CD4-positive, alpha-beta T cell treated with Interleukin-15 for 1 hour (primary cell): ENCODE measurements at regions not wholly inside any gene's neighbourhood (a gene's known extent, or its start where the extent isn't known, plus 50 kb on each side); places are given as distances from the start of the nearest gene placed in this dataset.
"Not testable (repeated sequence)": the region's sequence is repeated elsewhere in the genome, so short reads cannot be mapped to it uniquely, and the experiment has no call there.

Experiments used
- DNase-seq: peaks from one replicate; pipeline ENCODE4 v3.0.0-alpha.2; 2020

DNA sequence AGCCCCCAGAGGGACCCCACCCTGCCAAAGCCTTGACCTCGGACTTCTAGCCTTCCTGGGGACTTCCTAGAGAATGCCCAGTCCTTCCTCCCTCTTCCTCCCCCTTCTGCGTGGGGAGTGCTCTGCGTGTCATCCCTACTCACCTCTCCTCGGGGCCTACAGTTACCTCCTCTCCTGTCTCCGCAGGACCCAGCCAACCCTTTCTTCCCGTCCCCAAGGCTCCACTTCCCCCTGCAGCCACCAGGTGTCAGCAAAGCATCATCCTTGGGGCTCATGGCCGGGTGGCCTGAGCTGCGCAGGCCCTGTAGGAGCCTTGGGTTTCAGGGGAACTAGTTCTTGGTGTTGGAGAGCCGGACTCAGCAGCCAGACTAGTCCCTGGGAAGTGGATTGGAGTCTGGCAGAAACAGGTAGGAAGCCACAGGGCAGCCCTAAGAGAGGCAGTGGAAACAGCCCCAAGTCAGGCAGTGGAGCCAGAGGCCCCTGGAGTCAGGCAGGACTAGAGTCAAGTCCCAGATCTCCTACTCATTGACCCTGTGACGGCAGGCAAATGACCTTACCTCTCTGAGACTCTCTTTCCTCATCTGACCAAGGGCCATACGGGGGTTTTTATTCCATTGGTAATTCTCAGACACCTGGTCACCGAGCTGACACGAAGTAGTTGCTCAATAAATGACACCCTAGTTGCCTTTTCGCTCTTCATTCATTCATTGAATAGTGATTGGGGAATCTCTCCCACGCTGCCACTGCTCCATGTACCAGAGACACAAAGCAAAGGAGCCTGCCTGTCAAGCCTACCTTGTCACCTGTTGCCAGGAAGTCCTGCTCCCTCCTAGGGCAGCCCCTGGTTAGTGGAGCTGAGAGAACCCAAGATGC lies 101.8 kb upstream of the GRK3 start:
- DNase-seq = peak; percentile 68

DNA sequence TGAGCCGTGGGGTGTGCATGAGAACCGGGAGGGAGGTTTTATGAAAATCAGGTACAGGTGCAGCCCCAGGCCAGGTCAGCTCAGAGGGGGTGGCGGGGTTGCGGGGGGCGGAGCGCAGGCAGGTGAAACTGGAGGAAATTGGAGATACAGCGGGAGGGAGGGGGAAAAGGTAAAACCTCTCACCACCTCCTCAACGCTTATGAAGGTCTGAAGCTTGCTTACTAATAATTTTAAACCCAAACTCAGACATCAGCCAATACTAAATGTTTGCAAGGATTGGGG lies 101.2 kb upstream of the GRK3 start:
- not testable (repeated sequence) for DNase-seq

DNA sequence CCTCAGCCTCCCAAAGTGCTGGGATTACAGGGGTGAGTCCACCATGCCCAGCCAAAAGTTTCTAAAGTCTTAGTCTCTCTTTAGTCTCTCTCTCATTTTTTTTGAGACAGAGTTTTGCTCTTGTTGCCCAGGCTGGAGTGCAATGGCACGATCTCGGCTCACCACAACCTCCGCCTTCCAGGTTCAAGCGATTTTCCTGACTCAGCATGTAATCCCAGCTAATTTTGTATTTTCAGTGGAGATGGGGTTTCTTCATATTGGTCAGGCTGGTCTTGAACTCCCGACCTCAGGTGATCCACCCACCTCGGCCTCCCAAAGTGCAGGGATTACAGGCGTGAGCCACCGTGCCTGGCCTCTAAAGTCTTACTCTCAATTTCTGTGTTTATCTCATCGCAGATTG lies 100.1 kb upstream of the GRK3 start:
- not testable (repeated sequence) for DNase-seq

DNA sequence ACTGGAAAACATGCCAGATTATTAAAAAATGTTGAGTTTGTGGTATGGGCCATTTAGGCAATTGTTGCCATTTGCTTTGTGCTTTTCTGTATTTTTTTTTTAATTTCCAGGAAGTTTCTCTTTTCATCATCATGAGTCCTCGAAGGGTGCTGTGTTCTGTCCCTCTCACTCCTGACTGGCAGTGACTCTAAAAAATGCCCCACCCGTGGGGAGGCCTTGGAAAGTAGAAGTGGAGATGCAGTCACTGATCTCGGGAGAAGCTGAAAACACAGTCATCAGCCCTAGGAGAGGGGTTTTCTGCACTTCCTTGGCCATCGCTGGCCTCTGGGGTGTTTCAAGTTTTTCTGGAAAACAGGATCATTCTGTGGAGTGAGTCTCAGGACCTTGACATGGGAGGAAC lies 98.5 kb upstream of the GRK3 start:
- DNase-seq = no peak

DNA sequence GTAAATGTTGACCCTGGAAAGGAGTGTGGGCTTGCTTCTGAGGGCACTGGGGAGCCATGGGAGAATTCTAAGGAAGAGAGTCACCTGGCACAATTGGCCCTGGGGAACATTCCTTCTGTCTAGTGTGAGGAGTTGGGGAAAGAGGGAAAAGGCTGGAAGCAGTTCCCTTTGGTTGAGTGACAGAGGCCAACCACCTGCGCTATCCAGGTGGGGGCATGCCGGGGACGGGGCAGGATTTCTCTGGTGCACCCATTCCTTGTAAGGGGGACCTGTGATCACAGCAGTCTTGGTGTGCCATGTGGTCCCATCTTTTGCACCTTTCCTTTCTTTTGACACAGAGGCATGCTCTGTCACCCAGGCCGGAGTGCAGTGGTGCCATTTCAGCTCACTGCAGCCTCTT lies 92.1 kb upstream of the GRK3 start:
- DNase-seq = no peak

DNA sequence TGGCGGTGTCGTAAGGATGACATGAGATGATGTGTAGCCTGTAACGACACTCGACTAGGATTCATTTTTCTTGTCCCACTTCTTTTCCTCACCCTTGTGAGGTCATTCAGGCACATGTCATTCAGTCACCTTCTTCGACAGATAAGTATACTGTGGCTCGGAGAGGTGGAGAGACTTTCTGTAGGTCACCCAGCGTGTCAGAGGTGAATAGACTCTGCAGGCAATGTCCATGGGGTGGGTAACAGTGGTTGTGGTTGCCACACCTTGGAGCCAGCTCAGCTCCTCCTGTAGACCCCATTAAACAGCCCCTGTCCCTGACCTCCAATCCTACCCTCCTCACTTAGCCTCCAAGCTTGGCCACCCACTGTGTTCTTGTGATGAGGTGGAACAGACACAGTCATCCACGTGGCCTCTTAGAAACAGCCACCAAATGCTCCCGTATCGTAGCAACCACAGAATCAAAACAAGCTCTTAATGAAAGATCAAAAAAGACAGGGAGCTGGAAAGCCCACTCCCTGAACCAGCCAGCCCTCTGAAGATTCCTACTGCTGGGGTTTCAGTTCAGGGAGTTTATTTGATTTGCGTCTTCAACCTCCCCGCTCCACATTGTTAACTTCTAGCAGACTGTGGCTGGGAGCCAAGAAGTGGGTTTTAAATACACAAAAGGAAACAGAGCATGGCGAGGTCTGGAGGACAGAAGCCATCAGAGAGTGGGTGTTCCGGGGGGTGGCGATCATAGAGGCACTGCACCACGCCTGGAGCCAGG lies 89.0 kb upstream of the GRK3 start:
- DNase-seq = no peak

DNA sequence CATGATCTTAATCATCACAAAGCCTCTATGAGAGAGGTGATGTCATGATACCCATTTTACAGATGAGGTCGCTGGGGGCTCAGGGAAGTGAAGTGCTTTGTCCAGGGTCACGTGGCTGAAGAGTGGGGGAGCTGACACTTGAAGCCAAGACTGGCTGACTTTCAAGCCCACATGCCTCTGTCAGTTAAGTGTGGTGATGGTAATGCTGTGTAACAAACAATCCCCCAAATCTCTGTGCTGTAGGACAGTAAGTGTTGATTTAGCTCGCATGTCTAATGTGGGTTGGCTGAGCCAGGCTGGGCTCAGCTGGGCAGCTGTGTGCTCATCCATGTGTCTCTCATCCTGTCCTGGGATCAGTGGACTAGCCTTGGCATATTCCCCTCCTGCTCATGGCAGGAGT lies 87.1 kb upstream of the GRK3 start:
- no peak for DNase-seq

DNA sequence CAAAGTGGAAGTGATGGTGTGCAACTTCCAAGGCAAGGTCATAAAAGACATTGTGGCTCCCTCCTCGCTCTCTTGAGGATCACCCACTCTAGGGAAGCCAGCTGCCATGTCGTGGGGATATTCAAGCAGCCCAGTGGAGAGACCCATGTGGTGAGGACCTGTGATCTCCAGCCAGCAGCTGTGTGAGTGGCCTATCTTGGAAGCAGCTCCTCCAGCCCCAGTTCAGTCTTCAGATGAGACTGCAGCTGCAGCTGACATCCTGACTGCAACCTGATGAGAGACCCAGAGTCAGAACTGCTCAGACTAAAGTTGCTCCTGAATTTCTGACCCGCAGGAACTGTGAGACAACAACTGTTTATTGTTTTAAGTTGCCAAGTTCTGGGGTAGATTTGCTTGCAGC lies 86.4 kb upstream of the GRK3 start:
- DNase-seq = no peak

DNA sequence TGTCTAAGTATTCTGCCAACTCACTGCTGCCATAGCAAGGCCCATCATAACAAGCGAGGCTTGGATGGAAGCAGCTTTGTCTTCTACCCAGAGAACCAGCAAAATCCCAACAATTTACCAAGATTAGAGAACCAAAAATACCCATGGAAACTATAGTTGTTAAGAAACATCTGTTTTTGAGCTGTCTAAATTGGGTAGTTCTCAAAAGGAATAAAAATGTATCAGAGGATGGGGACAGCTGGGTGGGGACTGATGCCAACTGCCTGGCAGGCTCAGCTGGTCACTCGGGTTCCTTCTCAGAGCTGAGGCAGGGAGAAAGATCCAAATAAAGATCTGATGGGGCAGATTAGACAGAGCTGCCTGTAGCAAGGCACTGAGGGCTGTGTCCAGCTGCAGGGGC lies 85.9 kb upstream of the GRK3 start:
- DNase-seq = no peak

DNA sequence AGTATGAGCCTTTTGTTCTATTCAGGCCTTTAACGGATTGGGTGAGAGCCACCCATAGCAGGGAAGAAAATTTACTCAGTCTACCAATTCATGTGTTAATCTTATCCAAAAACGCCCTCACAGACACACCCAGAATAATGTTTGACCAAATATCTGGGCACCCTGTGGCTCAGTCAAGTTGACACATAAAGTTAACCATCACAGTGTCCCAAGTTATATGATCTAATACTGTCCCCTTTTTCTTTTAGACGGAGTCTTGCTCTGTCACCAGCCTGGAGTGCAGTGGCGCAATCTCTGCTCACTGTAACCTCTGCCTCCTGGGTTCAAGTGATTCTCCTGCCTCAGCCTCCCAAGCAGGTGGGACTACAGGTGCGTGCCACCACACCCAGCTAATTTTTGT lies 83.6 kb upstream of the GRK3 start:
- DNase-seq = not testable (repeated sequence)

DNA sequence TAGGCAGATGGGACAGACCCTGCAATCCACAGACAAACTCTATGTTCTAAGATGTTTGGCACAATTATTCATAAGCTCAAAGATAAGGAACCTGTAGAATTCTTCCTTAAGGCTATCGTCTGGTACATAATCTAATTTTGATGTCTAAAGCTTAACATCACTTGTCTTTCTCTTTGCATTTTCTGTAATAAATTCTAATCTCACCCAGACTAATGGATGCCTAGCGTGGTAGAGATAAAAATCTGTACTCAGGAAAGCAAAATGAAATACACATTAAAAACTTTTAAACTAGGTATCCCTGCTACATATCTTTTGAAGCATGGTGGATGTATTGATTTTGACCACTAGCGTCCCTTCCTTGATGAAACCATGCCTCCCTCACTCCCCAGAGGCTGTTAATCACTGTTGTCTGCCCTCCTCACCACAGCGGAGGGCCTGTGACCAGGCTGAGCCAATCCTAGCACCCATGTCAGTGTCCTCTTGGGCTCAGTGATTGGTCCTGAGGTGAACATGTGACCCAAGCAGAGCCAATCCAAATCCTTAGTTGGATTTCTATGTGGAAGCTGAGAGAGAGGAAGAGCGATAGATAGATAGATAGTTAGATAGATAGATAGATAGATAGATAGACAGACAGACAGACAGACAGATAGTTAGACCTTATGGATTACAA lies 82.2 kb upstream of the GRK3 start:
- no peak for DNase-seq

DNA sequence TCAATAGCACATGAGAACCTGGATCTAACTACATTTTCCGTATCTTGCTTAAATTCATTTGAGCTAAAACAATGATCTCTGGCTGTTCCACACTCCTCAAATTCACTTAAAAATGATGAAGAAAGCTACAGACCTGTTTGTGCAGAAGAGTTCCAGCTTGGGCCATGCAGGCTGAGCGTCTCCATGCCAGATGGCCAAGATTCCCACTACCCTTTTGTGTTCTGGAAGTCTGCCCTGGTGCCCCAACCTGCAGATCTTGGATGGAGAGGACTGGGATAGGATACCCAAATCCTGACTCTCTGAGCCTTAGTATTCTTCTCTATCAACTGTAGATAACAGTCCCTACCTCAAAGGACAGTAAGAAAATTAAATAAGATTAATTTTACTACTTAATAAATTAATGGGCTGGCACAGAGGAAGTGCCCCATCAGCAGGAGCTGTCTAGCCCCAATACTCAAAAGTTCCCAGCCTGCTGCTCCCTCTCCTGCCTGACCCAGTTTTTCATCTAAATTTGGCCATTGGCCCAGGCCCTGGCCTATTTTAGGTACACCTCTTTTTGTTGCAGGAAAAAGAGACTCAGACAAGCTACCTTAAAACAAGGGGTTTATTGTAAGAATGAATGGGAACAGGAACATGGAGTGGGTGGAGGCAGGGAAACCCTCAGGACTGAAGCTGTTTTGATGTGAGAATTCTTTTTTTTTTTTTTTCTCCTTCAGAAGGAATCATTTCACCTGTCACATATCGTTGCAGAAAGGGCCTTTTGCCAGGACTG lies 81.4 kb upstream of the GRK3 start:
- no peak for DNase-seq

DNA sequence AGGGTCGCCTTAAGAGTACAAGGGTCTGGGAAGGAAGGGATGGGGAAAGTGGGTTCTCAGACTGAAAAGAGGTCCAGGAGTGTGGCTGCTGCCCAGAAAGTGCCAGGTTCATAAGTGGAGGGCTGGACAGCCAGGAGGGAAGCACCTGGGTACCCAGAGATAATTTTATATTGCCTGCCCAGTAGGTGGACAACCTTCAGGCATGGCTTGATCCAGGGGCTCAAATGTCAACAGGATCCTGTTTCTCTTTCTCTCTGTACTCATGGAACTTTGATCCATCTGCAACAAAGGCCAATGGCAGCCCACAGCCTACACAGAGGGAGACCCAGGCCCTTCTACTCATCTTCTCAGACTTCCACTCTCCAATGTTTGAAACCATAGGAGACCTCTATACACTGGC lies 80.5 kb upstream of the GRK3 start:
- DNase-seq = no peak

DNA sequence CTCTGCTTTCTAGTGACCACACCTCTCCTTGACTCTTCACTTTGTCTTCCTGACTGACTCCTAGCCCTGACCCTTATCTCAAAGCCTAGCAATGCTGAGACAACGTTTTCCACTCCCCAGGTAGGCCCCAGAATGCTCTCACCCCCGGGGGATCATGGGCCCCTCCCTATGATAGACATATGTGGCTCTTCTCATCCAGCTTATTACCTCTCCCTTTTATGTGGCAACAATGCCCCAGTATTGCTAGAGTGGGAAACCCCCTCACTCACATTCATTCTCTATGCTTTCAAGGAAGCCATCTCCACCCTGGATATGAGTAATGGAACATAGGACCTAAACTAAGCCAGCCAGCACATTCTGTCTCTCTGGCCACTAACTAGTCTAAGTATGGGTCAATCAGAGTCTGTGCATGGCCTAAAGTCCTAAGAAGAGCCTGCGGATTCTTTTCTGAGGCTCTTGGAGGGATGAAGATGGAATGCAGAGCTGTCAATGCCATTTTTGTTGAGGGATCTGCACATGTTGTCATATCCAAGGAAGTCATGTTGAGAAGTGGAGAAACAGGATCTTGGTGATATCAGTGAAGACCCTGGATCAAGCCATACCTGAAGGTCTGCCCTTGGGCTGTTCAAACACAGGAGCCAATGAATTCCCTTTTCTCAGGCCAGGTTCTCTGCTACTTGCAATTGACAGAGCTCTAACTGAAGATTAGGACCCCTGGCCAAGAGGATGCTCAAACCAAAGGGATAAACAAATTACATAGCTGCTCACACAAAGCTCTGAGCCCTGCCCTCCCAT lies 79.8 kb upstream of the GRK3 start:
- no peak for DNase-seq

DNA sequence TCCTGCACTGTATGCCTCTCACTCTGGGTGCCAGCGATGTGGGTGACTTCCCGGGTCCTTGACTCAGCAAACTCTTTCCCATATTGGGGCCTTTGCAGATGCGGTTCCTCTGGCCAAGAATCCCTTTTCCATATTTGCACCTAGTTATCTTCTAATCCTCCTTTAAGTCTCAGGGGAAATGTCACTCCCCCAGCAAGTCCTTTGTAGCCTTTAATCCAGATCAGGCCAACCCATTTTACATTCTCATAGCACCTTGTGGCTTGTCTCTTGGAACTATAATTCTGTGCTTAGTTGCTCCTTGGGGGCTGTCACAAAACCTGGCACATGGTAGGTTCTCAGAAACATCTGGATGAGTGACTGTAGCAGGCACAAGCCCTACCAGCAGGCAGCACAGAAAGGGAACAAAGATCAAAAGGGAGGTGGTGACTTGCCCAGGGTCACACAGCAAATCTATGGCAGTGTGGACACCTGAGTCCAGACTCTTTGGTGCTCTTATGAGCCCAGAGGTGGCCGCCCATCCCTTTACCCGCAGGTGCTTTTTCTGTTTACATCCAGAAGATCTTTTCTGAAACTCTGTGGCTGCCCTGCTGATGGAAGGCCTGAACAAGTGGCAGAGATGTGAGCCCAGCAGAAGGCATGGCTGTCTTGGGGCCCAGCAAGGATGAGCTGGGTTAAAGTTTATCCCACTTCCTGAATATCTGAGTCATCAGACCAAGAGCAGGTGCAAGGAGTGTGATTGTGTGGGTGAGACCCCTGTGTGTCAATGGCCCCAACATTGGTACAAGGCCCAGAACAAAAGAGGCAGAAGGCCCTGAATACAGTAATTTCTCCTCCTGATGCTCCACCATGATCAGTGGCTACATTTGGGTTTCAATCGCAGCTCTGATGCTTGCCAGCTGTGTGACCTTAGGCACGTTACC lies 78.6 kb upstream of the GRK3 start:
- no peak for DNase-seq

DNA sequence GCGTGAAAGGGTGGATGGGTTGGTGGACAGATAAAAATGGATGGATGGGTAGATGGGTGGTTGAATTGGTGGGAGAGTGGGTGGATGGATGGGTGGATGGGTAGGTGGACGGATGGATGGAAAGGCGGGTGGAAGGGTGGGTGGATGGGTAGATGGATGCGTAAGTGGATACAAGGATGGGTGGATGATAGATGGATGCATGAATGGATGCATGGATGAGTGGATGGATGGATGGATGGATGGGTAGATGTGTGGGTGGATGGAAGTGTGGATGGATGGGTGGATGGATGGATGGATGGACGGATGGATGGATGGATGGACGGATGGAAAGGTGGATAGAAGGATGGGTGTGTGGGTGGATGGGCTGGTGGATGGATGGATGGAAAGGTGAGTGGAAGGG lies 77.0 kb upstream of the GRK3 start:
- DNase-seq = no peak

DNA sequence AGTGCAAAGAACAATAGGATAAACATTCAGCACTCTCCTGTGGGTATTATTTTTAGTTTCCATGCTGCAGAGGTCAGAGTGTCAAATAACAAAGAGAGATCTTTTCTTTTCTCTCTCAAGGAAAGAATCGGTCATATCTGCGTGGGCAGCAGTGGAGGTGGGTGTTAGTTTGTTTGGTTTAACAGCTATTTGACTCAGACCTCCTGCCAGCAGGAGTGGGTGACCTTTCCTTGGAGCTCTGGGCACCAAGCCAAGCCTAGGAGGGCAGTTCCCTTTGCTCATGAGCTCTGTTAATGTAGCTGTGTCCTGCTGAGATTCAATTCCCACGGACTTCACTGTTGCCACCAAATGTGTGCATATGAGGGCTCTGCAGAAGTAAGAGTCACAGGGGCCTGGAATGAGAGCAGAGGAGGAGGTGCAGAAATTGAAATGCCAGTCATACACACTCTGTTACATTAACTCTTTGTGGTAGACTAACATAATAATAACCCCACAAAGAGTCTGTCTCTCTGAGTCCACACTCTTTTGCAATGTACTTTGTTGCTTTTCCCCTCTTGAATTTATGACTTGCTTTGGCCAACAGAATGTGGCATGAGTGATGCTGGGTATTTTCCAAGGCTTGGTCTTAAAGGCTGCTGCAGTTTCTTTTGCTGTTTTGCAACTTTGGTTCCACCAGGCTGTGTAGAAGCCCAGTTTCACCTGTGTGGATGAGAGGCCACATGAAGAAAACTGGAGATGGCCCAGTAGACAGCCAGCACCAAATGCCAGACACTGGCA lies 76.0 kb upstream of the GRK3 start:
- DNase-seq = no peak

DNA sequence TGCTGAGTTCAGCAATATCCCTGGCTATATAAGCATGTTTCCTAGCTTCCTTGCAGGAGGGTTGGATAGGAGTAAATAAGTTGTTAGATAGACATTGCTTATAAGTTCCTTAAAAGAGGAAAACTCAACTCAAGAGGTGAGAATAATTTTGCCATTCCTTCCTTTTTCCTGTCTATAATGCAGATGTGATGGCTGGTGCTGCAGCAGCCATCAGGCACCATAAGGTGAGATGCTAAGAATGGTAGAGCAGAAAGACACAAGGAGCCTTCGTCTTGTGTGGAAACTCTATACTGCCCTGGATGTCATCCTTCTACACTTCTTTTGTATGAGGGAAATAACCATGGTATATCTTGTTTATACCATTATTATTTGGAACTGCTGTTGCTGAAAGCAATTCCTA lies 74.5 kb upstream of the GRK3 start:
- DNase-seq = no peak

DNA sequence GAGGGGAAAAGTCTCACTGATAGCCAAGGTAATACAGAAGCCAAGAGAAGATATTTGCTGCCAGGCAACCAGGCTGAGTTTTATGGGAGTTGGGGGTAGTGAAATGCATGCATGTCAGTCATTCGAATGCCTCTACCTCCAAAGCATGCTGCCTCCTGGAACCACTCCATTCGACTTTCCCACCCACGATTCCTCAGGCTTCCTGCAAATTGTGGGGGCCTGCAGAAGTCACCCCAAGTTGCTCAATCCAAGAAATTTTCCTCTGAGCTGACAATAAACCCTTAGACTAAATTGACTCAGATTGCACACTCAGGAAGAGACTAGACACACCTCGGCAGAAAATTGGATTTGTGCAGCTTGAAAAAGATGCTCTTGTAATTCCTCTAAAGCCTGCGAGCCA lies 73.6 kb upstream of the GRK3 start:
- DNase-seq = no peak

DNA sequence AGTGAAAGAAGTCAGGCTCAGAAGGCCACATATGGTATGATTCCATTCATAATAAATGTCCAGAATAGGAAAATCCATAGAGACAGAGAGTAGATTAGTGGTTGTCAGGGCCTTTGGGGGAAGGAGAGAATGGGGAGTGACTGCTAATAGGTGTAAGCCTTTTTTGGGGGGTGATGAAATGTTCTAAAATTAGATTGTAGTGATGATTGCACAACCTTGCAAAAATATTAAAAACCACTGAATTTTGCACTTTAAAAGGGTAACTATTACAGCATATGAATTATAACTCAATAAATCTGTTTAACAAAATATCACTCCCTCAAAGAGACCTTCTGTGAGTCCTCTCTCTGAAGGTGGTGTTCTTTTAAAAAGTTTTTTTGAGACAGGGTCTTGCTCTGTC lies 72.3 kb upstream of the GRK3 start:
- no peak for DNase-seq
